ENCODE measurements at regions not wholly inside any gene's neighbourhood (a gene's known extent, or its start where the extent isn't known, plus 50 kb on each side); places are given as distances from the start of the nearest gene placed in this dataset.

DNA sequence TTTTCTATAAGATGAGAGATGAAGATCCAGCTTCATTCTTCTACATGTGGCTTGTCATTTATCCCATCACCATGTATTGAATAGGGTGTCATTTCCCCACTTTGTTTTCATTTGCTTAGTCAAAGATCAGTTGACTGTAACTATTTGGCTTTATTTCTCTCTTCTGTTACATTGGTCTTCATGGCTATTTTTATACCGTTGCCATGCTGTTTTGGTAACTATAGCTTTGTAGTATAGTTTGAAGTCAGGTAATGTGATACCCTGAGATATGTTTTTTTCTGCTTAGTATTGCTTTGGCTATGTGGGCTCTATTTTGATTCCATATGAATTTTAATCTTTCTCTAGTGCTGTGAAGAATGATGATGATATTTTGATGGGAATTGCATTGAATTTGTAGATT lies 514.3 kb downstream of the GBA3 start:
- no peaks in the 10 kb centered on the region for H3K4me1 Mint-ChIP-seq
- ATAC-seq (replicated peaks; ENCODE audit: extremely low read depth, poor library complexity, severe bottlenecking) (no peak), DNase-seq (ENCODE audit: low spot score in 2 of 2) (no peak)
- no peak overlapping the region for H3K4me3 Mint-ChIP-seq
- no peaks in the 10 kb centered on the region for H3K36me3 Mint-ChIP-seq (ENCODE audit: insufficient read depth)
- peaks cover 20% of the 10 kb centered on the region for H3K9me3 Mint-ChIP-seq
- no peaks in the 10 kb centered on the region for H3K27me3 Mint-ChIP-seq
- H3K27ac Mint-ChIP-seq (ENCODE audit: low read depth) = no peak overlapping the region

- Mint-ChIP-seq H3K36me3 (ENCODE audit: insufficient read depth) (no peaks in the 10 kb centered on the region), H3K27me3 (no peaks in the 10 kb centered on the region), H3K4me3 (no peak overlapping the region), H3K4me1 (no peaks in the 10 kb centered on the region), H3K27ac (ENCODE audit: low read depth) (no peak overlapping the region), H3K9me3 (peaks cover 28% of the 10 kb centered on the region)
- DNase-seq (ENCODE audit: low spot score in 2 of 2) (no peak), ATAC-seq (replicated peaks; ENCODE audit: extremely low read depth, poor library complexity, severe bottlenecking) (no peak)
Measured at GRCh38 chr4:23202712-23203247, 510.0 kb downstream of the GBA3 start.

GRCh38 chr4:23194751-23195150 lies 502.0 kb downstream of the GBA3 start:
- ATAC-seq (replicated peaks; ENCODE audit: extremely low read depth, poor library complexity, severe bottlenecking) = no peak
- Mint-ChIP-seq H3K27me3 (no peaks in the 10 kb centered on the region), H3K36me3 (ENCODE audit: insufficient read depth) (no peaks in the 10 kb centered on the region), H3K4me1 (no peaks in the 10 kb centered on the region), H3K27ac (ENCODE audit: low read depth) (no peak overlapping the region), H3K9me3 (peaks cover 24% of the 10 kb centered on the region), H3K4me3 (no peak overlapping the region)
- no peak for DNase-seq (ENCODE audit: low spot score in 2 of 2)

DNA sequence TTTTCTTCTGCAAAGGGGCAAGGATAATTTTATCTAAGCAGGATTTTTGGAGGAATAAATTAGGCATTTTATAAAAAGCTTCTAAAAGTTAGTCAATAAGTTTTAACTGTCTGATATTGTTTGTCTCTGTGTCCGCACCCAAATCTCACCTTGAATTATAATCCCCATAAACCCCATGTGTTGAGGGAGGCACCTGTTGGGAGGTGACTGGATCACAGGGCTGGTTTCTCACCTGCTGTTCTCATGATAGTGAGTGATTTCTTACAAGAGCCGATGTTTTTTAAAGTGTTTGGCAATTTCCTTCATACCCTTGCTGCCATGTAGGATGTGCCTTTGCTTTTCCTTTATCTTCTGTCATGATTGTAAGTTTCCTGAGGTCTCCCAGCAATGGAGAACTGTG lies 481.4 kb downstream of the GBA3 start:
- no peak for ATAC-seq (replicated peaks; ENCODE audit: extremely low read depth, poor library complexity, severe bottlenecking)
- Mint-ChIP-seq H3K9me3 (peaks cover 43% of the 10 kb centered on the region), H3K27ac (ENCODE audit: low read depth) (no peak overlapping the region), H3K27me3 (no peaks in the 10 kb centered on the region), H3K36me3 (ENCODE audit: insufficient read depth) (no peaks in the 10 kb centered on the region), H3K4me1 (no peaks in the 10 kb centered on the region), H3K4me3 (no peak overlapping the region)
- no peak for DNase-seq (ENCODE audit: low spot score in 2 of 2)

DNA sequence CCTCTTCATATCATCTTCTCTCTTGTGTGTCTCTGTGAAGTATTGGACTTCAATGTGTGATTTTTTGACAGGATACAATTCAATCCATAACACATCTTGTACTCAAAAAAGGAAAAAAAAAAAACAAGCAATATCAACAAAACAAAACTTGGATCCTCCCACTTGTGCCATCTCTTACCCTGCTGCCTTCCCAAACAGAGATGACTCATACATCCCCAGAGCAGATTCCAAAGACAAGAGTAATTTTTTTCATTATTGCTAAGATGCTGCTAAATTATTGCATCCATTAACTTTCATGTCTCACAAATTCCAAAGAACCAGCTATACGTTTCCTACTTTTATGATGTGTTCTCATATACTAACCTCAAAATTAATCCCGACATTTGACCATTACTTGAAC lies 479.2 kb downstream of the GBA3 start:
- H3K36me3 Mint-ChIP-seq (ENCODE audit: insufficient read depth) = no peaks in the 10 kb centered on the region
- H3K9me3 Mint-ChIP-seq = peaks cover 31% of the 10 kb centered on the region
- no peak overlapping the region for H3K4me3 Mint-ChIP-seq
- no peaks in the 10 kb centered on the region for H3K4me1 Mint-ChIP-seq
- no peak for DNase-seq (ENCODE audit: low spot score in 2 of 2)
- H3K27ac Mint-ChIP-seq (ENCODE audit: low read depth) = no peak overlapping the region
- no peak for ATAC-seq (replicated peaks; ENCODE audit: extremely low read depth, poor library complexity, severe bottlenecking)
- H3K27me3 Mint-ChIP-seq = no peaks in the 10 kb centered on the region

DNA sequence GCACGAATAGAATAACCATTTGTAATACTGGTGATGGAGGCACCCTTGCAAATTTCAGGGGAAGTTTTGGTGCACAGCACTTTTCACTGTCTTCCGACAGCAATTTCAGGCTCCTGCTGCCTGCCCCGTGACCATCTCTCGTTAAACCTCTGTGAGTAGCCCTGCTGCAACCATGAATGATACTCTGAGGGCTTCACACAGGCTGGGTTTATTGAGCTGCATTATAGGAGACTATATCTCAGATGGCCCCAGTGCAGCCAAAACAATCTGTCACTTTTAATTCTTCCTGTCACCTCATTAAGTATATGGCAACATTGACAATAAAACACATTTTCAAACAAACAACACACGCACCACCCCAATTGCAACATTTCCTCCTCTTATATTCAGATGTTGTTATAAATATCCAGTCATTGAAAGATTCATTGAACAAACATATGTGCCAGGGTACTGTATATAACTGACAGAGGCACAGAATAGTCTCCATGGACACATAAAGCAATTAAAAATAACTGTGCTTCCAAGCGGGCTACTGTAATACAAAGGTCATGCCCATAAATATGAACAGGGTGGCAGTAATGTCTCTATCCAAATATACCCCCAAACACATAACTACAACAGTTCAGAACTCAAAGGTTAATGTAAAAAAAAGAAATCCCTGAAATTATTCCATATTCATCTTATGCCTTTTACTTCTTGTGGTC lies 477.0 kb downstream of the GBA3 start:
- H3K4me1 Mint-ChIP-seq = no peaks in the 10 kb centered on the region
- ATAC-seq (replicated peaks; ENCODE audit: extremely low read depth, poor library complexity, severe bottlenecking) = no peak

DNA sequence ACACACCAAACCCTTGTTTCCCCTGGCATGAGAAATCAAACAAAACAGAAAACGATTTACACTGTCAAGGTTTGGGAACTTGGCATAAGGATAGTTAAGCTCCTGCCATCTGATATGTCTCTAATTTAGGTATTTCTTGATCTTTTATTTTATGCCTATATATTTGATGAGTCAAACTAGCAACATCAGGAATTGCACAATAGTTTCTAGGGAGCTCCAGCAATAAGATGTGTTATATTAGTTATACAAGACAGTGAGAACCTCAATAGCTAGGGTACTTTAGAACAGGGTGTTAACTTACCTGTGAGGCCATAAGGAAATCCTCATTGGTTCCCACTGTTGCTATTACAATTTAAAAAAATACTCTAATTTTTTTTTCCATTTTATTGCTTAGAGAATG lies 474.2 kb downstream of the GBA3 start:
- Mint-ChIP-seq H3K4me1 (no peaks in the 10 kb centered on the region), H3K4me3 (no peak overlapping the region), H3K36me3 (ENCODE audit: insufficient read depth) (no peaks in the 10 kb centered on the region), H3K9me3 (peaks cover 15% of the 10 kb centered on the region), H3K27ac (ENCODE audit: low read depth) (no peak overlapping the region), H3K27me3 (no peaks in the 10 kb centered on the region)
- ATAC-seq (replicated peaks; ENCODE audit: extremely low read depth, poor library complexity, severe bottlenecking) = no peak
- DNase-seq (ENCODE audit: low spot score in 2 of 2) = no peak

More for the DNA sequence above, 477.0 kb downstream of the GBA3 start:
- Mint-ChIP-seq H3K4me3 (no peak overlapping the region), H3K36me3 (ENCODE audit: insufficient read depth) (no peaks in the 10 kb centered on the region), H3K27me3 (no peaks in the 10 kb centered on the region), H3K9me3 (peaks cover 27% of the 10 kb centered on the region), H3K27ac (ENCODE audit: low read depth) (no peak overlapping the region)
- DNase-seq (ENCODE audit: low spot score in 2 of 2) = no peak

DNA sequence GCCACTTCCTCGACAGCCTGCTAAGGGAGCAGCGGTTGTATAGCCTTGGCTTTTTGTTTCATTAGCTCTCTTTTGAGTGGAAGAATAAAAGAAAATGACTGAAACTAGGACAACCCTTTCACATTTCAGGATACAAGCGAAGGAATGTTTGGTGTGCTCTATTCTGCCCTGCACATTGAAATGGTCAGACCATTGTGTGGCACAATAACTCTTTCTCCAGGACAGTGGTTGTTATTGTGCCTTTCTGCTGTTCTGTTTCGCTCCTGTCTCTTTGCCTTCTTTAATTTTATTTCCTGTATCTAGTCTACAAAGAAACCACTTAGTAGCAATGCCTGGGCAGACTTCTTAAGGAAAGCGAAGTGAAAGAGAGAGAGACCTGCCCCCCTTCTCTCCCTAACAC lies 473.7 kb downstream of the GBA3 start:
- H3K9me3 Mint-ChIP-seq = peaks cover 10% of the 10 kb centered on the region
- H3K27me3 Mint-ChIP-seq = no peaks in the 10 kb centered on the region
- ATAC-seq (replicated peaks; ENCODE audit: extremely low read depth, poor library complexity, severe bottlenecking) (no peak), DNase-seq (ENCODE audit: low spot score in 2 of 2) (no peak)
- no peaks in the 10 kb centered on the region for H3K36me3 Mint-ChIP-seq (ENCODE audit: insufficient read depth)
- H3K4me1 Mint-ChIP-seq = no peaks in the 10 kb centered on the region
- no peak overlapping the region for H3K4me3 Mint-ChIP-seq
- no peak overlapping the region for H3K27ac Mint-ChIP-seq (ENCODE audit: low read depth)

DNA sequence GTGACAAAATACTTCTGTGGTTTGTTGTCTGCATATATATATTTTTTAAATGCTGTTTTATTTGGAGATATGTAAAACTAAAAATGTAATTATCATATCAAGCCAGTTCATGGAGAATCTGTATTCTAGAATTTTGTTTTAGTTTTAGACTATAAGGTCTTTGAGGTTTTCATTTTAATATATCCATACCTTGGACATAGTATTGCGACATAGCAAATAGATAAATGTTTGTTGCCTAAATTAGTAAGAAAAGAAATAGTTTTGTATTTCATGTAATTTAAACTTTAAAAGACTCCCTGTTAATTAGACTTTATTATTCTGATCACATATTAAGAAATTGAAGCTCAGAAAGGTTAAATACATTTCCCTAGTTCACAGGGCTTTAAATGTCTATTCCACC lies 472.9 kb downstream of the GBA3 start:
- no peak overlapping the region for H3K27ac Mint-ChIP-seq (ENCODE audit: low read depth)
- no peaks in the 10 kb centered on the region for H3K36me3 Mint-ChIP-seq (ENCODE audit: insufficient read depth)
- peaks cover 10% of the 10 kb centered on the region for H3K9me3 Mint-ChIP-seq
- no peaks in the 10 kb centered on the region for H3K27me3 Mint-ChIP-seq
- DNase-seq (ENCODE audit: low spot score in 2 of 2) (no peak), ATAC-seq (replicated peaks; ENCODE audit: extremely low read depth, poor library complexity, severe bottlenecking) (no peak)
- no peaks in the 10 kb centered on the region for H3K4me1 Mint-ChIP-seq
- no peak overlapping the region for H3K4me3 Mint-ChIP-seq

DNA sequence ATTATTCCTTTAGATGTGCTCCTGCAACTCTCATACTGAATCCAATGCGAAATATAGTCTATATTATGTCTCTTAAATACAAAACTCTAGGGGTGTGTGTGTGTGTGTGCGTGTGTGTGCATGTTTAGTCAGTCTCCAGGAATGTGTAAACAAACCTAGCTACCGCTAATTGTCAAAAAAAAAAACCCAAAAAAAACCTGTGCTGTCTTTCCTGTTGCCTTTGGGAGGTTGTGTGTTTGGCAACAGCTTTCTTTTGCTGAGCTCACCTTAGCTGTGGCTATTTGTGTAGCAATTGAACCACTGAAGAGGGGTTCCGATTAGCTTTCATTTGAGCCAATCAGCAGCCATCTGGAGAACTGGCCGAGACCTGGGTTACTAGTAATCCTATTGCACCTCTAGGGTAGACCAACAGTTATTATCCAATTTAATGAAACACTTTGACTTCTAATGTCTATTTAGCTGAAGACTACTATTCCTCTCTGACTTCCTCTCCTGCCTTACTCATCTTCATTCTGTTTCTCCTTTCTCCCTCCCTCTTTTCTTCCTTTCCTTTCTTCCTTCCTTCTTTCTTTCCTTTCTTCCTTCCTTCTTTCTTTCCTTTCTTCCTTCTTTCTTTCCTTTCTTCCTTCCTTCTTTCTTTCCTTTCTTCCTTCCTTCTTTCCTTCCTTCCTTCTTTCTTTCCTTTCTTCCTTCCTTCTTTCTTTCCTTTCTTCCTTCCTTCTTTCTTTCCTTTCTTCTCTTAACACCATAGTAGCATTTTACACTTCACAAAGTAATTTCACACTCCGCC lies 471.1 kb downstream of the GBA3 start:
- Mint-ChIP-seq H3K4me3 (no peak overlapping the region), H3K27me3 (no peaks in the 10 kb centered on the region), H3K4me1 (no peaks in the 10 kb centered on the region), H3K27ac (ENCODE audit: low read depth) (no peak overlapping the region), H3K36me3 (ENCODE audit: insufficient read depth) (no peaks in the 10 kb centered on the region), H3K9me3 (peaks cover 10% of the 10 kb centered on the region)
- DNase-seq (ENCODE audit: low spot score in 2 of 2) (no peak), ATAC-seq (replicated peaks; ENCODE audit: extremely low read depth, poor library complexity, severe bottlenecking) (no peak)

- H3K27me3 Mint-ChIP-seq = no peaks in the 10 kb centered on the region
- no peak for DNase-seq (ENCODE audit: low spot score in 2 of 2)
- ATAC-seq (replicated peaks; ENCODE audit: extremely low read depth, poor library complexity, severe bottlenecking) = no peak
- no peak overlapping the region for H3K4me3 Mint-ChIP-seq
- peaks cover 13% of the 10 kb centered on the region for H3K9me3 Mint-ChIP-seq
- no peaks in the 10 kb centered on the region for H3K36me3 Mint-ChIP-seq (ENCODE audit: insufficient read depth)
- no peak overlapping the region for H3K27ac Mint-ChIP-seq (ENCODE audit: low read depth)
- H3K4me1 Mint-ChIP-seq = no peaks in the 10 kb centered on the region
Measured at GRCh38 chr4:23162275-23162674, 469.5 kb downstream of the GBA3 start.

GRCh38 chr4:23161787-23162186 lies 469.1 kb downstream of the GBA3 start:
- H3K27me3 Mint-ChIP-seq = no peaks in the 10 kb centered on the region
- H3K36me3 Mint-ChIP-seq (ENCODE audit: insufficient read depth) = no peaks in the 10 kb centered on the region
- no peak for ATAC-seq (replicated peaks; ENCODE audit: extremely low read depth, poor library complexity, severe bottlenecking)
- DNase-seq (ENCODE audit: low spot score in 2 of 2) = no peak
- H3K4me3 Mint-ChIP-seq = no peak overlapping the region
- no peak overlapping the region for H3K27ac Mint-ChIP-seq (ENCODE audit: low read depth)
- H3K4me1 Mint-ChIP-seq = no peaks in the 10 kb centered on the region
- peaks cover 18% of the 10 kb centered on the region for H3K9me3 Mint-ChIP-seq

- no peak for DNase-seq (ENCODE audit: low spot score in 2 of 2)
- no peak overlapping the region for H3K4me3 Mint-ChIP-seq
- no peak overlapping the region for H3K27ac Mint-ChIP-seq (ENCODE audit: low read depth)
- H3K36me3 Mint-ChIP-seq (ENCODE audit: insufficient read depth) = no peaks in the 10 kb centered on the region
- peaks cover 13% of the 10 kb centered on the region for H3K9me3 Mint-ChIP-seq
- no peak for ATAC-seq (replicated peaks; ENCODE audit: extremely low read depth, poor library complexity, severe bottlenecking)
- H3K27me3 Mint-ChIP-seq = no peaks in the 10 kb centered on the region
- H3K4me1 Mint-ChIP-seq = no peaks in the 10 kb centered on the region
Measured at GRCh38 chr4:23153076-23153475, 460.3 kb downstream of the GBA3 start.

Measured in central memory CD8-positive, alpha-beta T cell (primary cell).